HEK293 (cell line): ENCODE measurements at regions not wholly inside any gene's neighbourhood (a gene's known extent, or its start where the extent isn't known, plus 50 kb on each side); places are given as distances from the start of the nearest gene placed in this dataset.

ENCODE experiments used
- CTCF ChIA-PET: fragments of 350-600 bp; formaldehyde crosslinking; extraction: SDS; loops from one replicate; lab custom pipeline; 2021; ENCODE audit warnings: antibody characterized with exemption; lab: Yijun Ruan, JAX
- POLR2A ChIA-PET: fragments of 300-600 bp; formaldehyde crosslinking; extraction: SDS; loops from one replicate; lab custom pipeline; 2020; ENCODE audit warnings: antibody characterized with exemption, inconsistent platforms; lab: Yijun Ruan, JAX
- H3K27ac ChIP-seq: fragments of 200-500 bp; sonication (Bioruptor generic); 2 replicates; pipeline ENCODE4 v1.5.1; 2014; ENCODE audit warnings: low read depth, low read length, control low read depth, inconsistent platforms; ENCODE audit errors: extremely low read depth
- H3K36me3 ChIP-seq, 2 experiments: fragments of 200-500 bp in 1 of 2; sonication (Bioruptor generic) in 1 of 2; 1 replicate in 1 of 2; 2 replicates in 1 of 2; pipeline ENCODE4 v1.5.1; 2014 to 2017; ENCODE audit warnings: inconsistent platforms in 2 of 2, low read length in 2 of 2; ENCODE audit not compliant: control insufficient read depth in 2 of 2, insufficient read depth in 1 of 2
- H3K4me1 ChIP-seq: fragments of 200-500 bp; sonication (Bioruptor generic); 2 replicates; pipeline ENCODE4 v1.5.1; 2014; ENCODE audit warnings: mild to moderate bottlenecking, low read length, inconsistent platforms; ENCODE audit not compliant: control insufficient read depth, insufficient read depth
- H3K4me3 ChIP-seq: 2 replicates; pipeline ENCODE4 v1.5.1; 2011; ENCODE audit warnings: low read depth, mild to moderate bottlenecking, control low read depth, low read length, moderate library complexity
- H3K9me3 ChIP-seq: fragments of 200-500 bp; sonication (Bioruptor generic); 2 replicates; pipeline ENCODE4 v1.5.1; 2014; ENCODE audit warnings: low read depth, low read length, inconsistent platforms; ENCODE audit not compliant: control insufficient read depth, insufficient read depth
- EGR2 ChIP-seq: fragments of 450-650 bp; formaldehyde crosslinking; IDR thresholded peaks from 2 replicates; pipeline ENCODE4 v1.5.1; 2016; ENCODE audit warnings: low read depth, missing biosample characterization, missing genetic modification characterization
- GFI1B ChIP-seq: fragments of 450-650 bp; formaldehyde crosslinking; IDR thresholded peaks from 2 replicates; pipeline ENCODE4 v1.5.1; 2016; ENCODE audit warnings: missing biosample characterization, missing genetic modification characterization
- GLIS1 ChIP-seq: fragments of 450-650 bp; formaldehyde crosslinking; IDR thresholded peaks from 2 replicates; pipeline ENCODE4 v1.5.1; 2016; ENCODE audit warnings: missing biosample characterization, missing genetic modification characterization
- HOXC10 ChIP-seq: sonication (generic); formaldehyde crosslinking; IDR thresholded peaks from 2 replicates; pipeline ENCODE4 v1.8.1; 2023; ENCODE audit warnings: mild to moderate bottlenecking, missing genetic modification reagents
- SALL2 ChIP-seq: fragments of 450-650 bp; formaldehyde crosslinking; IDR thresholded peaks from 2 replicates; pipeline ENCODE4 v1.5.0; 2017; ENCODE audit warnings: missing biosample characterization, mild to moderate bottlenecking, missing genetic modification characterization, borderline replicate concordance
- ZBTB1 ChIP-seq: fragments of 450-650 bp; formaldehyde crosslinking; IDR thresholded peaks from 2 replicates; pipeline ENCODE4 v1.5.1; 2016; ENCODE audit warnings: missing biosample characterization, missing genetic modification characterization
- ZBTB21 ChIP-seq: fragments of 450-650 bp; formaldehyde crosslinking; IDR thresholded peaks from 2 replicates; pipeline ENCODE4 v1.5.1; 2017; ENCODE audit warnings: missing biosample characterization, missing genetic modification characterization
- ZIC2 ChIP-seq: fragments of 450-650 bp; formaldehyde crosslinking; IDR thresholded peaks from 2 replicates; pipeline ENCODE4 v1.5.1; 2016; ENCODE audit warnings: missing biosample characterization, missing genetic modification characterization
- ZNF121 ChIP-seq: fragments of 450-650 bp; formaldehyde crosslinking; IDR thresholded peaks from 2 replicates; pipeline ENCODE4 v1.5.1; 2016; ENCODE audit warnings: missing biosample characterization, missing genetic modification characterization
- ZNF175 ChIP-seq: fragments of 450-650 bp; formaldehyde crosslinking; IDR thresholded peaks from 2 replicates; pipeline ENCODE4 v1.5.1; 2016; ENCODE audit warnings: missing biosample characterization, missing genetic modification characterization
- ZNF19 ChIP-seq: fragments of 450-650 bp; formaldehyde crosslinking; IDR thresholded peaks from 2 replicates; pipeline ENCODE4; 2016; ENCODE audit warnings: missing biosample characterization, missing genetic modification characterization, low read depth
- ZNF311 ChIP-seq: fragments of 450-650 bp; formaldehyde crosslinking; IDR thresholded peaks from 2 replicates; pipeline ENCODE4 v1.5.1; 2017; ENCODE audit warnings: missing biosample characterization, missing genetic modification characterization, borderline replicate concordance
- ZNF37A ChIP-seq: fragments of 450-650 bp; IDR thresholded peaks from 2 replicates; pipeline ENCODE4 v1.5.1; 2018; ENCODE audit warnings: missing biosample characterization, missing genetic modification characterization
- ZNF658 ChIP-seq: fragments of 450-650 bp; formaldehyde crosslinking; IDR thresholded peaks from 2 replicates; pipeline ENCODE4; 2016; ENCODE audit warnings: missing biosample characterization, missing genetic modification characterization
- ZNF677 ChIP-seq: fragments of 450-650 bp; IDR thresholded peaks from 2 replicates; pipeline ENCODE4 v1.5.0; 2018; ENCODE audit warnings: missing biosample characterization, mild to moderate bottlenecking, missing genetic modification characterization, moderate library complexity
- ZNF701 ChIP-seq: fragments of 450-650 bp; formaldehyde crosslinking; IDR thresholded peaks from 2 replicates; pipeline ENCODE4 v1.5.1; 2016; ENCODE audit warnings: missing biosample characterization, missing genetic modification characterization
- ZNF707 ChIP-seq: fragments of 450-650 bp; formaldehyde crosslinking; IDR thresholded peaks from 2 replicates; pipeline ENCODE4 v1.5.1; 2016; ENCODE audit warnings: missing biosample characterization, missing genetic modification characterization
- TF ChIP-seq, protein P1 (sequence below): fragments of 450-650 bp; formaldehyde crosslinking; IDR thresholded peaks from 2 replicates; pipeline ENCODE4 v1.5.1; 2016; ENCODE audit warnings: missing biosample characterization, missing genetic modification characterization
- TF ChIP-seq, protein P2 (sequence below): fragments of 450-650 bp; formaldehyde crosslinking; IDR thresholded peaks from 2 replicates; pipeline ENCODE4 v1.5.1; 2016; ENCODE audit warnings: missing biosample characterization, missing genetic modification characterization
- TF ChIP-seq, protein P3 (sequence below): fragments of 450-650 bp; formaldehyde crosslinking; IDR thresholded peaks from 2 replicates; pipeline ENCODE4 v1.5.1; 2016; ENCODE audit warnings: missing biosample characterization, missing genetic modification characterization
- TF ChIP-seq, protein P4 (sequence below): fragments of 450-650 bp; formaldehyde crosslinking; IDR thresholded peaks from 2 replicates; pipeline ENCODE4 v1.5.1; 2016; ENCODE audit warnings: missing biosample characterization, missing genetic modification characterization

DNA sequence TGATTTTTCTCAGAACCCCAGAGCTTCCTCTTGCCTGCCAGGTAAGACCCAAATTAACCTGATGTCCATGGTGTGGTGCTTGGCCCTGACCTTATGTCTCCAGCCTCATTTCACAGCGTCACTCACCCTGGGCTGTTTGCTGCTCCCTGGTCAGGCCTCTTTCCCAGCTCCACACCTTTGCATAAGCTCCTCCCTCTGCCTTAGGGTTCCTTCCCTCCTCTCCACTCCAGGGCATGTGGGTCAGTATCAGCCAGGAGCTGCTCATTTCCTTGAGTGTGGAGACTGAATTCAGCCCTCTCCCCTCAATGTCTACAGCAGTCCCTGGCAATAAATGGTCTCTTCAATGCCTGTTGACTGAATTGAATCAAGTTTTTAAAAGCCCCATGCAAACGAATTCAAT lies 75.6 kb upstream of the ANKRD34C start:
- CTCF ChIA-PET, result interaction anchor here (0.8 to 6.1 kb wide), 3 partner anchors 9 to 23 kb away, joined by 3 to 64 read pairs (median 13); no protein-coding TSS in a partner anchor
- TF ChIP-seq ZNF701 (tag by site-specific recombination) (no peak), ZNF311 (tag by site-specific recombination) (no peak), ZBTB1 (no peak), HOXC10 (CRISPR knock-in tag) (no peak), ZNF658 (tag by site-specific recombination) (no peak), ZNF175 (tag by site-specific recombination) (no peak), ZNF121 (tag by site-specific recombination) (no peak), ZIC2 (tag by site-specific recombination) (no peak)
- TF ChIP-seq, protein P1, sequence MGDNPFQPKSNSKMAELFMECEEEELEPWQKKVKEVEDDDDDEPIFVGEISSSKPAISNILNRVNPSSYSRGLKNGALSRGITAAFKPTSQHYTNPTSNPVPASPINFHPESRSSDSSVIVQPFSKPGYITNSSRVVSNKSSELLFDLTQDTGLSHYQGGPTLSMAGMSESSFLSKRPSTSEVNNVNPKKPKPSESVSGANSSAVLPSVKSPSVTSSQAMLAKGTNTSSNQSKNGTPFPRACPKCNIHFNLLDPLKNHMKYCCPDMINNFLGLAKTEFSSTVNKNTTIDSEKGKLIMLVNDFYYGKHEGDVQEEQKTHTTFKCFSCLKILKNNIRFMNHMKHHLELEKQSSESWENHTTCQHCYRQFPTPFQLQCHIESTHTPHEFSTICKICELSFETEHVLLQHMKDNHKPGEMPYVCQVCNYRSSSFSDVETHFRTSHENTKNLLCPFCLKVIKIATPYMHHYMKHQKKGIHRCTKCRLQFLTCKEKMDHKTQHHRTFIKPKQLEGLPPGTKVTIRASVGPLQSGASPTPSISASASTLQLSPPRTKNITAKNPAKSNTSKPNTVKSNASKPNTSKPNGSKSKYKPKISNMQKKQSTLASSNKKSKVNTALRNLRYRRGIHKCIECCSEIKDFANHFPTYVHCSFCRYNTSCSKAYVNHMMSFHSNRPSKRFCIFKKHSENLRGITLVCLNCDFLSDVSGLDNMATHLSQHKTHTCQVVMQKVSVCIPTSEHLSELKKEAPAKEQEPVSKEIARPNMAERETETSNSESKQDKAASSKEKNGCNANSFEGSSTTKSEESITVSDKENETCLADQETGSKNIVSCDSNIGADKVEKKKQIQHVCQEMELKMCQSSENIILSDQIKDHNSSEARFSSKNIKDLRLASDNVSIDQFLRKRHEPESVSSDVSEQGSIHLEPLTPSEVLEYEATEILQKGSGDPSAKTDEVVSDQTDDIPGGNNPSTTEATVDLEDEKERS (tag by site-specific recombination), result no peak
- TF ChIP-seq, all 188 proteins: peak for 0
- Histone ChIP-seq H3K27ac (no peak overlapping the region), H3K9me3 (no peaks in the 10 kb centered on the region), H3K4me1 (no peaks in the 10 kb centered on the region), H3K4me3 (no peak overlapping the region), H3K36me3 (no peaks in the 10 kb centered on the region)
- POLR2A ChIA-PET, result no interaction called here

DNA sequence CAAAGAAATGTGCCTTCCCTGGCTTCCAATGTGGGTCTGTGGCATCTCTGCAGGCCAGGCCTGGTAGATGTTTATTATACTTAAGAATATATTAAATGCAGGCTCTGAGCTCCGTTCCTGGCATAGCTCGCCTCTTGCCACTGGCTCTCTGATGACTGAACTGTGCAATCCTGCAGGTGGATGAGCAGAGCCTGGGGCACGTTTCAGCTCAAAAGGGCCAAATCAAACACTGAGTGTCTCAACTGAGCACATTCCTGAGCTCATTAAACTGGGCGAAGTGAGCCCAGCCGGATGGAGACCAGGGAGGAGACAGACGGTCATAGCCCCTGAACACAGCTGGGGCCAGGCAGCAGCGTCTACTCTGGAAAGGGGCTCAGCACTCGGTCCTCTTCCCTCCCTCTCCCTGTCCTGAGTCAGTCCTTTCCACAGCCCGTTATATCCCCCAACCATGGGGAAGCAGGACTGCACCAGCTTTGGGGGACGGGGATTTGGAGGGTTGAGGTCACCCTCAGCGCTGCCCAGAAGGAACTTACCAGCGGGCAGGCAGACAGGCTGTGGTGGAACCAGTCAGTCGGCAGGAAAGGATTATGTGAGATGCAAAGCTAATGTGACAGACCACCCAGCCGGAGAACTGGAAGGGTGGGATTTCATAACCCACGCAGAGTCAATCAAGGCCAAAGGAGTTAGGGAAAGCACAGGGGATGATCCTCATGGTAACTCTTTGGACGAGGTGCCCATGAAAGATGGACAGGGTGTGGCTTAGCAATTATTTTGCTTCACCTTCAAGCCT lies 77.4 kb upstream of the ANKRD34C start:
- POLR2A ChIA-PET, result no interaction called here
- no peaks in the 10 kb centered on the region for H3K4me1 ChIP-seq
- CTCF ChIA-PET, result interaction anchor here (1.0 to 6.1 kb wide), 4 partner anchors 10 to 178 kb away, joined by 3 to 64 read pairs (median 6); no protein-coding TSS in a partner anchor

DNA sequence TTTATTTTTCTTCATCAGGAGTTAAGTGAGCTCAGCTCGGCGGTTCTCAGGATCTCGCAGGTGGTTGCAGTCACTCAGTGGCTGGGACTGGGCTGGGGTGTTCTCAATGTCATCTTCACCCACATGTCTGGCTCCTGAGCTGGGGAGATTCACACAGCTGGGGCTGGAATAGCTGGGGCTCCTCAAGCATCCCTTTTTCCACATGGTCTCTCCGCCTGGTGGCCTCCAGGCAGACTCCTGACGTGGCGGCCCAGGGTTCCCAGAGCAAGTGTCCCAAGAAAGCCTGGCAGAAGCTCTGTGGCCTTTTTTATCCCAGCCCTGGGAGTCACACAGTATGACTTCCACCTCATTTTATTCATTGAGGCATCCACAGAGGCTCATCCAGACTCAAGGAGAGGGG lies 84.1 kb upstream of the ANKRD34C start:
- Histone ChIP-seq H3K4me1 (no peaks in the 10 kb centered on the region), H3K27ac (no peak overlapping the region), H3K9me3 (no peaks in the 10 kb centered on the region), H3K36me3 (no peaks in the 10 kb centered on the region), H3K4me3 (no peak overlapping the region)
- POLR2A ChIA-PET, result no interaction called here
- CTCF ChIA-PET, result interaction anchor here (0.6 to 4.8 kb wide), 6 partner anchors 8 to 534 kb away, joined by 3 to 27 read pairs (median 4); no protein-coding TSS in a partner anchor
- no peak for TF ChIP-seq ZNF677 (tag by site-specific recombination)
- TF ChIP-seq GFI1B, result no peak
- no peak for TF ChIP-seq EGR2 (tag by site-specific recombination)
- TF ChIP-seq, protein P2, sequence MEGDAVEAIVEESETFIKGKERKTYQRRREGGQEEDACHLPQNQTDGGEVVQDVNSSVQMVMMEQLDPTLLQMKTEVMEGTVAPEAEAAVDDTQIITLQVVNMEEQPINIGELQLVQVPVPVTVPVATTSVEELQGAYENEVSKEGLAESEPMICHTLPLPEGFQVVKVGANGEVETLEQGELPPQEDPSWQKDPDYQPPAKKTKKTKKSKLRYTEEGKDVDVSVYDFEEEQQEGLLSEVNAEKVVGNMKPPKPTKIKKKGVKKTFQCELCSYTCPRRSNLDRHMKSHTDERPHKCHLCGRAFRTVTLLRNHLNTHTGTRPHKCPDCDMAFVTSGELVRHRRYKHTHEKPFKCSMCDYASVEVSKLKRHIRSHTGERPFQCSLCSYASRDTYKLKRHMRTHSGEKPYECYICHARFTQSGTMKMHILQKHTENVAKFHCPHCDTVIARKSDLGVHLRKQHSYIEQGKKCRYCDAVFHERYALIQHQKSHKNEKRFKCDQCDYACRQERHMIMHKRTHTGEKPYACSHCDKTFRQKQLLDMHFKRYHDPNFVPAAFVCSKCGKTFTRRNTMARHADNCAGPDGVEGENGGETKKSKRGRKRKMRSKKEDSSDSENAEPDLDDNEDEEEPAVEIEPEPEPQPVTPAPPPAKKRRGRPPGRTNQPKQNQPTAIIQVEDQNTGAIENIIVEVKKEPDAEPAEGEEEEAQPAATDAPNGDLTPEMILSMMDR (tag by site-specific recombination), result no peak
- no peak for TF ChIP-seq ZNF707
- TF ChIP-seq, protein P3, sequence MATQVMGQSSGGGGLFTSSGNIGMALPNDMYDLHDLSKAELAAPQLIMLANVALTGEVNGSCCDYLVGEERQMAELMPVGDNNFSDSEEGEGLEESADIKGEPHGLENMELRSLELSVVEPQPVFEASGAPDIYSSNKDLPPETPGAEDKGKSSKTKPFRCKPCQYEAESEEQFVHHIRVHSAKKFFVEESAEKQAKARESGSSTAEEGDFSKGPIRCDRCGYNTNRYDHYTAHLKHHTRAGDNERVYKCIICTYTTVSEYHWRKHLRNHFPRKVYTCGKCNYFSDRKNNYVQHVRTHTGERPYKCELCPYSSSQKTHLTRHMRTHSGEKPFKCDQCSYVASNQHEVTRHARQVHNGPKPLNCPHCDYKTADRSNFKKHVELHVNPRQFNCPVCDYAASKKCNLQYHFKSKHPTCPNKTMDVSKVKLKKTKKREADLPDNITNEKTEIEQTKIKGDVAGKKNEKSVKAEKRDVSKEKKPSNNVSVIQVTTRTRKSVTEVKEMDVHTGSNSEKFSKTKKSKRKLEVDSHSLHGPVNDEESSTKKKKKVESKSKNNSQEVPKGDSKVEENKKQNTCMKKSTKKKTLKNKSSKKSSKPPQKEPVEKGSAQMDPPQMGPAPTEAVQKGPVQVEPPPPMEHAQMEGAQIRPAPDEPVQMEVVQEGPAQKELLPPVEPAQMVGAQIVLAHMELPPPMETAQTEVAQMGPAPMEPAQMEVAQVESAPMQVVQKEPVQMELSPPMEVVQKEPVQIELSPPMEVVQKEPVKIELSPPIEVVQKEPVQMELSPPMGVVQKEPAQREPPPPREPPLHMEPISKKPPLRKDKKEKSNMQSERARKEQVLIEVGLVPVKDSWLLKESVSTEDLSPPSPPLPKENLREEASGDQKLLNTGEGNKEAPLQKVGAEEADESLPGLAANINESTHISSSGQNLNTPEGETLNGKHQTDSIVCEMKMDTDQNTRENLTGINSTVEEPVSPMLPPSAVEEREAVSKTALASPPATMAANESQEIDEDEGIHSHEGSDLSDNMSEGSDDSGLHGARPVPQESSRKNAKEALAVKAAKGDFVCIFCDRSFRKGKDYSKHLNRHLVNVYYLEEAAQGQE (tag by site-specific recombination), result no peak
- no peak for TF ChIP-seq ZNF19 (tag by site-specific recombination)
- no peak for TF ChIP-seq ZBTB21 (tag by site-specific recombination)

More for the DNA sequence above, 77.4 kb upstream of the ANKRD34C start:
- no peak for TF ChIP-seq SALL2
- TF ChIP-seq ZNF37A (tag by site-specific recombination), result no peak
- TF ChIP-seq, protein P4, sequence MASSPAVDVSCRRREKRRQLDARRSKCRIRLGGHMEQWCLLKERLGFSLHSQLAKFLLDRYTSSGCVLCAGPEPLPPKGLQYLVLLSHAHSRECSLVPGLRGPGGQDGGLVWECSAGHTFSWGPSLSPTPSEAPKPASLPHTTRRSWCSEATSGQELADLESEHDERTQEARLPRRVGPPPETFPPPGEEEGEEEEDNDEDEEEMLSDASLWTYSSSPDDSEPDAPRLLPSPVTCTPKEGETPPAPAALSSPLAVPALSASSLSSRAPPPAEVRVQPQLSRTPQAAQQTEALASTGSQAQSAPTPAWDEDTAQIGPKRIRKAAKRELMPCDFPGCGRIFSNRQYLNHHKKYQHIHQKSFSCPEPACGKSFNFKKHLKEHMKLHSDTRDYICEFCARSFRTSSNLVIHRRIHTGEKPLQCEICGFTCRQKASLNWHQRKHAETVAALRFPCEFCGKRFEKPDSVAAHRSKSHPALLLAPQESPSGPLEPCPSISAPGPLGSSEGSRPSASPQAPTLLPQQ (tag by site-specific recombination), result no peak
- no peak for TF ChIP-seq GLIS1
- Histone ChIP-seq H3K9me3 (no peaks in the 10 kb centered on the region), H3K4me3 (no peak overlapping the region), H3K36me3 (no peaks in the 10 kb centered on the region), H3K27ac (no peak overlapping the region)
